NCI-H1436 treated with DMSO at 0.1 percent for 48 hours (cell line): ENCODE measurements at regions not wholly inside any gene's neighbourhood (a gene's known extent, or its start where the extent isn't known, plus 50 kb on each side); places are given as distances from the start of the nearest gene placed in this dataset.
"Not testable (repeated sequence)": the region's sequence is repeated elsewhere in the genome, so short reads cannot be mapped to it uniquely, and the experiment has no call there.

ENCODE experiments used
- DNase-seq: peaks from one replicate; lab custom pipeline; 2025; lab: John Stamatoyannopoulos, UW

DNA sequence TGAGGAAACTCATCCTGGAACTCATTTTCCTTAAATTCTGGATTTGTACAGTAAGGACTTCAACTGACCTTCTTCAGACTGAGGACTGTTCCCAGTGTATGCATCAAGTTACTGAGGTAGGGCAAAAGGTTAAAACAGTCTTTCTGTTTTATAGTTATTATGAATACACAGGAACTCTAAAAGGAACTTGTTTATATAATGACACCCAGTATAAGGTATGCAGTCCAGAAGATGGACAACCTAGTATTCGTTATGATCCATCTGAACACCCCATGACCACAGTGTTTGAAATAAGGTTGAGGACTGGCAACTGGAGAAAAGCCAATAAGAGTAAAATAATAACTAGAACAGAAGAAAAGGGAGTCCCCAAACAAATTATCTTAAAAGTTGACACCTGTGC, 779.9 kb upstream of the TMEM132C start:
- no peak for DNase-seq

GRCh38 chr12:127489061-127489460, 777.9 kb upstream of the TMEM132C start:
- DNase-seq: no peak

DNA sequence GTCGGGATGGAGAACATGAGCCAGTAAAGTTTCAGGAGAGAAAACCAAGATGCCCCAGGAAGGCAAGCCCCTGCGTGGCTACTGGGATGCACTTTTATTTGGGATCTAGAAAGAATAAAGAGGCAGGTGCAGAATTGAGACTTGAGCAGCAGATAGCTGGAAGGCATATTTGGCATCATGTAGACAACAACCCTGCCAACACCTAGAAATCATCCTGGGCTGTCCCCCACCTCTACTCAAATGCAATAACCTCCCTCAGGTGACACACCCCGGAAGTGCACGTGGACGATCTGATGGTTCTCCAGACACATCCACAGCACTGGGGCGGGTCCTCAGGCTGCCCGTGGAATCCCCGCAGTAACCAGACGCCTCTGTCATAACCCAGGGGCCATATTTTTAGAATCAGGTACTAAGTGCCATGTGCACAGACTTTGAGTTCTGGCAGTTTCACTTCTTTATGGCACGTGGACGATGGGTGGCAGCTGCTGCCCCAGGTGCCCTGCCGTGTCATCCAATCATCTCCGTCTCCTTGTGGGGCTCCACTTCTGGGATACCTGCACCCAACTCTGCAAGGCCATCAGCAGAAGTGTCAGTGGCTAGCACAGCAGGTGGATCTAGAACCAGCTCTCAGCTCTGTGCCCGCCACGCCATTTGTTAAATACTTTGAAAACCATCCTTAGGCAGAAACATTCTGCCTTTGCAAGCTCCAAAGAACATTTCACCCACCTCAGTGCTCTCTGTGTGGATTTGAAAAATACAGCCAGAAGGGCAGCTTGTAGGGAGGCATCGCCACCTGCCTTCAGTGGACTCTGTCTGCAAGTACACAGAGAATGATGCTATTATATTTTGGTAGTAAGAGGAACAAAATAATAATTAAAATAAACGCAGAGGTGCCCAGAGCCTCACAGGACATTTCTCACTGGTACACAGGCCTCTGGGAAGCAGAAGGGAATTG, 771.7 kb upstream of the TMEM132C start:
- no peak for DNase-seq

GRCh38 chr12:127496255-127496654, 770.7 kb upstream of the TMEM132C start:
- DNase-seq: no peak

- no peak for DNase-seq
Observed at GRCh38 chr12:127500512-127501035, 766.4 kb upstream of the TMEM132C start.

DNA sequence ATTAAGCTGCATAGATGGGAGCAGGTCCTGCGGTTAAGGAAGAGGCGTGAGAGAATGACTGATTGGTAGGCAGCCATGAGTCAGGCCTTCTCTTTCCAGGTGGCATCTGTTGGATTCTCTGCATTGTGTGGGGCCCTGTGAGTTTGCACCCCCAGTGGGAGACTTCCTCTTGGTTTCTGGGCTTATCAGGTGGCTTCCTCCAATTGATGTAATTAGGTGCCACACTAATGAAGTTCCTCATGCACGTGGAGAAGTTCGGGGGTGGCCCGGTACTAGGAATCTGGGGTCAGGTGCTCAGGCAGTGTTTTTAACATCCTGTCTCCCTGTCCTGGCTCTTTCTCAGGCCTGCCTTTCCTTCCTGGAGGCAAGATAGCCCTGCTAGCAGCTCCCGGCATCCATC, 765.1 kb upstream of the TMEM132C start:
- DNase-seq: no peak

- no peak for DNase-seq
Observed at GRCh38 chr12:127503246-127503645, 763.7 kb upstream of the TMEM132C start.

- not testable (repeated sequence) for DNase-seq
Observed at GRCh38 chr12:127503996-127504395, 763.0 kb upstream of the TMEM132C start.

DNA sequence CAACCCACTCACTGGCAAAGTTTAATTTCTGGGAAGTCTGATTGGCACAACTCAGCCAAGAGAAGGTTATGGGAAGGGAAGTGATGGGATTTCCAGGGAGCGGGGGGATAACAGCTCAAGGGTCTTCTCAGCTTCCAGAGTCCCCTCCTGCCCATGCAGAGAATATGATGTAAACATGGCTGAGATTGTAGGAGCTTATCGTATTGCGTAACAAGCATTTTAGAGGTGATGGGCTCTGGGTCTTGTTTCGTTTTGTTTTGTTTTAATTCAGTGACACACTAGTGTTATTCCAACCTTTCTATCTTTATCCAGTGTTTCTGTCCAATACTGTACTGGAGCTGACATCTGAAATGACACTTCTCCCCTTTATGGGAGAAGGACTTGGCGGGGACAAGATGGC, 762.1 kb upstream of the TMEM132C start:
- no peak for DNase-seq

- no peak for DNase-seq
Observed at GRCh38 chr12:127507341-127507740, 759.6 kb upstream of the TMEM132C start.

GRCh38 chr12:127509066-127509778, 757.7 kb upstream of the TMEM132C start:
- no peak for DNase-seq

- DNase-seq: no peak
Observed at GRCh38 chr12:127515941-127516340, 751.0 kb upstream of the TMEM132C start.

- DNase-seq: no peak
Observed at GRCh38 chr12:127516467-127516866, 750.5 kb upstream of the TMEM132C start.

- no peak for DNase-seq
Observed at GRCh38 chr12:127519779-127520178, 747.2 kb upstream of the TMEM132C start.

- no peak for DNase-seq
Observed at GRCh38 chr12:127526925-127527324, 740.0 kb upstream of the TMEM132C start.

DNA sequence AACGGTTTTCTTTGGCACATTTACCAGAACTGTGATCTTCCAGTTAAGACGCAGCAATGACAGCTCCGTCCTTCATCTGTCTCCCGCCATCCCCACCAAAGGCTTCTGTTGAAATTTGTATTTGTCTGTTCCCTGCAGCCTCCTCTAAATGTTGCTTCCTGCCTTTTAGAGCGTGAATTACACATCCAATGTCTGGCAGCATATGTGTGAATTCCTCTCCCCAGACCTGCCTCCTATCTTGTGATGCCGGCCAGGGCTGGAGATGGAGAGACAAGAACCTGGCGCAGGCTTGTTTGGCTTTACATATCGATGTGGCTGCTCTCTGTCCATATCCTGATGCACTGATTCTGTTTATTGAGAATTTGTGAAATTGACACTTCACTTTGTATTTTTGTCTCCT, 738.4 kb upstream of the TMEM132C start:
- no peak for DNase-seq

- DNase-seq: no peak
Observed at GRCh38 chr12:127531542-127531941, 735.4 kb upstream of the TMEM132C start.

- DNase-seq: no peak
Observed at GRCh38 chr12:127533353-127533752, 733.6 kb upstream of the TMEM132C start.

DNA sequence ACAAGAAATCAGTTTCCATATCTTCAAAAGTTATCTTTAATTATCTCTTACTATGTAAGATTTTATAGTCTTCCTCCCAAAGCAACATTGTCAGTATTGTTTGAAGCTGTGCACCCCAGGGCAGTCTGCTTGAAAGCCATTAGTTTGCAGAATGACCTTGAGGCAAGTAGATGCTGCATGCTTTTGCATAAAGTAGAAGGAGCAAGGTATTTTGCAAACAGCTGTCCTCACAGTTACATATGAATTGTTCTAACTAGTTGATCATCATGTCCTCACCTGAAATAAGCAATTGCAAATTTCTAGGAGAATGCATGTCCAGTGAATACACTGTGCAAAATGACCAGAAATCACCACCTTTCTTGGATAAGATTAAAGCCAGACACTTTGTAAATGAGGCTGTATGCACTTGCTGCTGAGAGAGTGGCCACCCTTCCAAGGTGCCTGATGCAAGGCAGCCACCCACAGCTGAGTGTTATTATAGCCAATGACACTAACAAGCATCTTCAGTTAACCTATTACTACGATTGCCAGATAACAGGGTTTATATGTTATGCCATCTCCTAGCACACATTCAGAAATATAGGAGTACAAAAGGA, 730.0 kb upstream of the TMEM132C start:
- DNase-seq: no peak

- DNase-seq: no peak
Observed at GRCh38 chr12:127538316-127538715, 728.7 kb upstream of the TMEM132C start.

DNA sequence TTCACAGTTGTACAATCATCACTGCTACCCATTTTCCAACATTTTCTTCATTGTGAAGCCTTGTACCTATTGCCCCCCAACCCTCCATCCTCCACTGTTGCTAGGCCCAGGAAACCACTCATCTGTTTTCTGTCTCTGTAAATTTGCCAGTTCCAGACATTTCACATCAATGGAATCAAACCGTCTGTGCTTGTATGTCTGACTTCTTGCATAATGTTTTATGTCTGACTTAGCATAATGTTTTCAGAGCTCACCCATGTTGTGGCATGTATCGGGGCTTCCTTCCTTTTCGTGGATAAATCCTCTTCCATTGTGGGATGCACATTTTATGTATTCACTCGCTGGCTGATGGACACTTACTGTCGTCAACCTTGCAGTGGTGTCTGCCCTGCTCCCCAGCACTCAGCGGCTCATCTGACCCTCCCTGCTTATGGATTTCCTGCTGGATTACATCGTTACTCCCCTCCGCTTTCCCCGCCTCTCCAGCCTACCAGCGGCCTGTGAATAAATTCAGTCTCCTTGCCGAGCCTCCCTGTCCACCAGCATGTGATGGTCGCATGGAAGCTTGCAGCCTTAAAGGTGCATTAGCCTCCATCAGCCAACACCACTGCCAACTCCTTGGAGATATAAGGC, 727.6 kb upstream of the TMEM132C start:
- no peak for DNase-seq

DNA sequence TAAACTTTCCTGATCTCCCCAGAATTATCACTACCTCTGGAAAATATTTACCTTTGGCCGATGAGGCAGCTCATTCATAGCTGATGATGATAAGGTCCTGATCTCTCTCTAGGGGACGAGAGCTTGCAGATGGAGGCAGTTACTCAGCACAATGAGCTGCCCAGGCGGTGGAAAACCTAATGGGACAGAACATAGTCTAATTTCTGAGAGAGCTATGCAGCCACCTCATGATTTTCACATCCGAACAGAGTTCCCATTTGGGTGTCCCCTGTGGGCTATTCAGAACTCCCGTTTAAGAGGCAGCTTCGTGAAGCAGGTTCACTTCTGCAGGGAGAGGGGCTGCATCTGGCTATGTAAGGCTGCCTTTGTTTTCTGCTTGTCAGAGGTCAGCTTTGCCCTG, 724.6 kb upstream of the TMEM132C start:
- DNase-seq: no peak
